Endothelial cell of umbilical vein (primary cell): ENCODE measurements at regions not wholly inside any gene's neighbourhood (a gene's known extent, or its start where the extent isn't known, plus 50 kb on each side); places are given as distances from the start of the nearest gene placed in this dataset.

ENCODE experiments used
- BruUV-seq: library from RNA; stranded (reverse); fragments of 400-500 nt; replicated peaks from 2 replicates; lab custom pipeline; 2021; lab: Mats Ljungman, UMichigan
- CTCF ChIA-PET: fragments of 300-600, 350-600 bp; sonication (Branson Sonifier 250); formaldehyde crosslinking; loops from one replicate; lab custom pipeline; 2021; ENCODE audit warnings: antibody characterized with exemption, inconsistent platforms; lab: Charles Lee
- POLR2A ChIA-PET: fragments of 300-600, 350-600 bp; sonication (Branson Sonifier 250); formaldehyde crosslinking; loops from one replicate; lab custom pipeline; 2021; ENCODE audit warnings: antibody characterized with exemption, inconsistent platforms; lab: Charles Lee
- DNase-seq: peaks from one replicate; pipeline ENCODE4 v3.0.0-alpha.2; 2011; ENCODE audit warnings: low read depth, low spot score
- FAIRE-seq: peaks from 2 replicates; lab custom pipeline; 2011; peaks lifted over from hg19 to GRCh38; lab: Jason Lieb, UNC
- H2AFZ ChIP-seq: 2 replicates; pipeline ENCODE4 v1.6.0; 2012; ENCODE audit warnings: low read depth, low read length, control low read depth, inconsistent platforms
- H3K27ac ChIP-seq: 2 replicates; pipeline ENCODE4 v1.5.1; 2011; ENCODE audit warnings: low read depth, mild to moderate bottlenecking, control low read depth, low read length, moderate library complexity; ENCODE audit not compliant: insufficient read depth
- H3K27me3 ChIP-seq, 2 experiments: 2 replicates each; pipeline versions ENCODE4 v1.6.0 to v1.6.1; 2011; ENCODE audit warnings: low read length in 2 of 2, mixed read lengths in 1 of 2; ENCODE audit not compliant: control insufficient read depth in 2 of 2, insufficient read depth in 2 of 2
- H3K36me3 ChIP-seq, 2 experiments: 2 replicates in 1 of 2; 3 replicates in 1 of 2; pipeline ENCODE4 v1.5.1; 2011; ENCODE audit warnings: low read length in 2 of 2, mild to moderate bottlenecking in 1 of 2, moderate library complexity in 1 of 2; ENCODE audit not compliant: control insufficient read depth in 2 of 2, insufficient read depth in 2 of 2; ENCODE audit errors: extremely low read depth in 1 of 2
- H3K4me1 ChIP-seq: 3 replicates; pipeline ENCODE4 v1.5.1; 2011; ENCODE audit warnings: mild to moderate bottlenecking, low read length; ENCODE audit not compliant: control insufficient read depth, insufficient read depth; ENCODE audit errors: extremely low read depth
- H3K4me2 ChIP-seq: 2 replicates; pipeline ENCODE4 v1.6.1; 2011; ENCODE audit warnings: low read length, control low read depth, mixed read lengths; ENCODE audit not compliant: insufficient read depth
- H3K4me3 ChIP-seq, 3 experiments: fragments of 200-600 bp in 1 of 3; sonication (generic), shearing (Covaris generic) in 1 of 3; replicated peaks in 1 of 3; 2 replicates each; pipeline ENCODE4 v1.5.1; 2011 to 2016; ENCODE audit warnings: control low read depth in 3 of 3, low read length in 3 of 3, mild to moderate bottlenecking in 2 of 3, inconsistent platforms in 1 of 3, low read depth in 1 of 3, moderate library complexity in 1 of 3; ENCODE audit not compliant: insufficient read depth in 1 of 3
- H3K79me2 ChIP-seq: 2 replicates; pipeline ENCODE4 v1.6.0; 2012; ENCODE audit warnings: low read length, inconsistent platforms; ENCODE audit not compliant: control insufficient read depth, insufficient read depth
- H3K9ac ChIP-seq: replicated peaks from 2 replicates; pipeline ENCODE3; 2011; ENCODE audit warnings: low read length, control low read depth; ENCODE audit not compliant: insufficient read depth; ENCODE audit errors: extremely low read depth
- H3K9me1 ChIP-seq: replicated peaks from 3 replicates; pipeline ENCODE4 v1.6.0; 2011; ENCODE audit warnings: mild to moderate bottlenecking, low read length; ENCODE audit not compliant: control insufficient read depth, insufficient read depth; ENCODE audit errors: extremely low read depth
- H3K9me3 ChIP-seq: replicated peaks from 2 replicates; pipeline ENCODE4 v1.5.1; 2012; ENCODE audit warnings: low read length, inconsistent platforms; ENCODE audit not compliant: control insufficient read depth, insufficient read depth
- H4K20me1 ChIP-seq: replicated peaks from 2 replicates; pipeline ENCODE3; 2011; ENCODE audit warnings: mild to moderate bottlenecking, low read length; ENCODE audit not compliant: control insufficient read depth, insufficient read depth; ENCODE audit errors: extremely low read depth
- CTCF ChIP-seq, 2 donors: IDR thresholded peaks; 1 replicate in 1 of 2; 2 replicates in 1 of 2; pipeline ENCODE4 v1.5.1; 2011; ENCODE audit warnings: low read length in 2 of 2, mild to moderate bottlenecking in 2 of 2, moderate library complexity in 2 of 2, control low read depth in 1 of 2, inconsistent platforms in 1 of 2, low read depth in 1 of 2; ENCODE audit not compliant: insufficient read depth in 1 of 2; ENCODE audit errors: extremely low read depth in 1 of 2
- EZH2 ChIP-seq: IDR thresholded peaks from 2 replicates; pipeline ENCODE4 v1.6.1; 2012; ENCODE audit warnings: borderline replicate concordance, low read depth, mild to moderate bottlenecking, moderate library complexity, low read length, inconsistent platforms; ENCODE audit not compliant: severe bottlenecking
- FOS ChIP-seq: IDR thresholded peaks from 2 replicates; pipeline ENCODE4 v1.6.1; 2011; ENCODE audit warnings: mild to moderate bottlenecking, low read length, moderate library complexity, borderline replicate concordance; ENCODE audit not compliant: insufficient read depth
- GATA2 ChIP-seq: IDR thresholded peaks from 2 replicates; pipeline ENCODE4 v1.7.0; 2011; ENCODE audit warnings: low read depth, mild to moderate bottlenecking, moderate library complexity, mixed read lengths, low read length; ENCODE audit not compliant: insufficient read length, insufficient read depth
- JUN ChIP-seq: IDR thresholded peaks from 2 replicates; pipeline ENCODE4 v1.6.1; 2011; ENCODE audit warnings: borderline replicate concordance, low read depth; ENCODE audit not compliant: insufficient read length, insufficient read depth
- MAX ChIP-seq: IDR thresholded peaks from 2 replicates; pipeline ENCODE4 v1.6.1; 2011; ENCODE audit not compliant: insufficient read depth, insufficient read length
- MYC ChIP-seq: IDR thresholded peaks from one replicate; pipeline ENCODE4 v1.6.1; 2011; ENCODE audit warnings: mild to moderate bottlenecking, low read depth, low read length
- POLR2A ChIP-seq: IDR thresholded peaks from 2 replicates; pipeline ENCODE4 v1.6.1; 2012; ENCODE audit warnings: low read depth, mild to moderate bottlenecking, control low read depth, low read length
- POLR2AphosphoS5 ChIP-seq: IDR thresholded peaks from 2 replicates; pipeline ENCODE4 v1.6.1; 2012; ENCODE audit warnings: low read depth, mild to moderate bottlenecking, control low read depth, low read length, moderate library complexity; ENCODE audit not compliant: insufficient read depth
- dilution Hi-C: fragments of 300-500 bp; cut with MboI; formaldehyde crosslinking; loops from one replicate; pipeline ENCODE4 v1.15.0; 2019; ENCODE audit warnings: low sequenced_read_pairs; ENCODE audit not compliant: extremely low pct_ligation_motif_present
- intact Hi-C: fragments of 100-400 bp; cut with micrococcal nuclease; formaldehyde crosslinking; loops from one replicate; pipeline ENCODE4 v1.10.0; 2022

GRCh38 chr22:46097268-46097900, 52.9 kb upstream of the PPARA start:
- Histone ChIP-seq H3K27ac (no peak overlapping the region), H3K9me1 (no peaks in the 10 kb centered on the region), H3K4me1 (no peaks in the 10 kb centered on the region), H3K9me3 (no peaks in the 10 kb centered on the region), H3K9ac (no peak overlapping the region), H4K20me1 (no peaks in the 10 kb centered on the region), H2AFZ (no peak overlapping the region), H3K36me3 (peaks cover 16 to 53% of the 10 kb centered on the region in 2 experiments), H3K79me2 (peaks cover 75% of the 10 kb centered on the region), H3K4me2 (no peak overlapping the region), H3K27me3 (no peaks in the 10 kb centered on the region), H3K4me3 (no peak overlapping the region)
- DNase-seq (no peak), FAIRE-seq (no peak)
- dilution Hi-C loops (no loop called here), intact Hi-C loops (no loop called here)
- no TSS peak for BruUV-seq
- ChIA-PET POLR2A (no interaction called here), CTCF (interaction anchor here (0.9 to 1.8 kb wide), 3 partner anchors 19 to 95 kb away, joined by 3 to 7 read pairs (median 3); no protein-coding TSS in a partner anchor)
- TF ChIP-seq EZH2, result no peak
- no peak for TF ChIP-seq FOS
- TF ChIP-seq POLR2A, result no peak
- no peak for TF ChIP-seq JUN
- TF ChIP-seq MAX, result no peak
- TF ChIP-seq CTCF (IDR thresholded peaks at IDR 0.05; ENCODE audit: extremely low read depth in 1 of 2, insufficient read depth in 1 of 2, low read depth in 1 of 2, low read length in 2 of 2), result no peak
- TF ChIP-seq POLR2AphosphoS5, result no peak
- TF ChIP-seq GATA2, result no peak
- TF ChIP-seq MYC, result no peak
